KMS-11 (cell line): ENCODE measurements at regions not wholly inside any gene's neighbourhood (a gene's known extent, or its start where the extent isn't known, plus 50 kb on each side); places are given as distances from the start of the nearest gene placed in this dataset.

Experiments used
- H2AFZ ChIP-seq: fragments of 200-600 bp; sonication (generic); 2 replicates; pipeline ENCODE4 v1.6.1; 2016; ENCODE audit warnings: antibody characterized with exemption, mixed run types, low read depth
- H3K27ac ChIP-seq: fragments of 200-600 bp; sonication (generic); 2 replicates; pipeline ENCODE4 v1.6.1; 2016; ENCODE audit warnings: mild to moderate bottlenecking, mixed run types
- H3K27me3 ChIP-seq: fragments of 200-600 bp; sonication (generic); 2 replicates; pipeline ENCODE4 v1.6.1; 2017; ENCODE audit warnings: mild to moderate bottlenecking, low read depth, mixed run types, moderate library complexity; ENCODE audit not compliant: insufficient read depth
- H3K36me3 ChIP-seq: fragments of 200-600 bp; sonication (generic); 2 replicates; pipeline ENCODE4 v1.6.1; 2017; ENCODE audit warnings: mild to moderate bottlenecking, mixed run types; ENCODE audit not compliant: insufficient read depth
- H3K4me1 ChIP-seq: fragments of 200-600 bp; sonication (generic); 2 replicates; pipeline ENCODE4 v1.6.1; 2016; ENCODE audit warnings: mild to moderate bottlenecking, low read depth, mixed run types; ENCODE audit not compliant: poor library complexity, severe bottlenecking
- H3K4me2 ChIP-seq: fragments of 200-600 bp; sonication (generic); 2 replicates; pipeline ENCODE4 v1.7.0; 2016; ENCODE audit warnings: mild to moderate bottlenecking, mixed run types
- H3K4me3 ChIP-seq: fragments of 200-600 bp; sonication (generic); IDR thresholded peaks from 2 replicates; pipeline ENCODE4 v1.6.1; 2017; ENCODE audit warnings: low read depth, low read length, mixed read lengths; ENCODE audit not compliant: insufficient read depth
- H3K79me2 ChIP-seq: fragments of 200-600 bp; sonication (generic); 2 replicates; pipeline ENCODE4 v1.6.1; 2016; ENCODE audit warnings: low read depth, mixed run types; ENCODE audit not compliant: insufficient read depth
- H3K9ac ChIP-seq: fragments of 200-600 bp; sonication (generic); 2 replicates; pipeline ENCODE4 v1.6.1; 2016; ENCODE audit warnings: mild to moderate bottlenecking, mixed run types
- H4K20me1 ChIP-seq: fragments of 200-600 bp; sonication (generic); 2 replicates; pipeline ENCODE4 v1.6.1; 2016; ENCODE audit warnings: mild to moderate bottlenecking, mixed run types; ENCODE audit not compliant: insufficient read depth
- CTCF ChIP-seq: fragments of 200-600 bp; sonication (generic); conservative IDR thresholded peaks from 2 replicates; pipeline ENCODE4 v1.6.1; 2017; ENCODE audit warnings: low read depth, mild to moderate bottlenecking, antibody characterized with exemption, low read length, moderate library complexity, mixed read lengths

- no peak overlapping the region for H3K4me2 ChIP-seq
- H3K36me3 ChIP-seq = no peaks in the 10 kb centered on the region
- no peaks in the 10 kb centered on the region for H4K20me1 ChIP-seq
- no peak overlapping the region for H3K27ac ChIP-seq
- H3K4me1 ChIP-seq = no peaks in the 10 kb centered on the region
- TF ChIP-seq CTCF = no peak
- H3K79me2 ChIP-seq = no peaks in the 10 kb centered on the region
- H3K9ac ChIP-seq = no peak overlapping the region
- no peak overlapping the region for H2AFZ ChIP-seq
- no peak overlapping the region for H3K4me3 ChIP-seq
- H3K27me3 ChIP-seq = no peaks in the 10 kb centered on the region
These were observed 198.4 kb upstream of the PARD3B start for GRCh38 chr2:204346906-204347305.

GRCh38 chr2:204353823-204354222 lies 191.5 kb upstream of the PARD3B start:
- Histone ChIP-seq H3K9ac (no peak overlapping the region), H3K4me2 (no peak overlapping the region), H3K36me3 (no peaks in the 10 kb centered on the region), H3K27me3 (no peaks in the 10 kb centered on the region), H4K20me1 (no peaks in the 10 kb centered on the region), H3K79me2 (no peaks in the 10 kb centered on the region), H2AFZ (no peak overlapping the region), H3K4me1 (no peaks in the 10 kb centered on the region), H3K4me3 (no peak overlapping the region), H3K27ac (no peak overlapping the region)
- TF ChIP-seq CTCF = no peak

- no peaks in the 10 kb centered on the region for H3K36me3 ChIP-seq
- H3K4me3 ChIP-seq = no peak overlapping the region
- no peak for TF ChIP-seq CTCF
- H4K20me1 ChIP-seq = no peaks in the 10 kb centered on the region
- H3K27me3 ChIP-seq = no peaks in the 10 kb centered on the region
- H3K79me2 ChIP-seq = no peaks in the 10 kb centered on the region
- no peak overlapping the region for H3K9ac ChIP-seq
- no peaks in the 10 kb centered on the region for H3K4me1 ChIP-seq
- no peak overlapping the region for H2AFZ ChIP-seq
- no peak overlapping the region for H3K4me2 ChIP-seq
- no peak overlapping the region for H3K27ac ChIP-seq
These were observed 190.8 kb upstream of the PARD3B start for GRCh38 chr2:204354442-204354856.

- Histone ChIP-seq H3K36me3 (no peaks in the 10 kb centered on the region), H2AFZ (no peak overlapping the region), H3K4me1 (no peaks in the 10 kb centered on the region), H4K20me1 (no peaks in the 10 kb centered on the region), H3K9ac (no peak overlapping the region), H3K79me2 (no peaks in the 10 kb centered on the region), H3K27ac (no peak overlapping the region), H3K4me3 (no peak overlapping the region), H3K4me2 (no peak overlapping the region), H3K27me3 (no peaks in the 10 kb centered on the region)
- no peak for TF ChIP-seq CTCF
These were observed 189.6 kb upstream of the PARD3B start for GRCh38 chr2:204355688-204356087.
